ENCODE measurements at regions not wholly inside any gene's neighbourhood (a gene's known extent, or its start where the extent isn't known, plus 50 kb on each side); places are given as distances from the start of the nearest gene placed in this dataset.
"Not testable (repeated sequence)": the region's sequence is repeated elsewhere in the genome, so short reads cannot be mapped to it uniquely, and the experiment has no call there.

DNA sequence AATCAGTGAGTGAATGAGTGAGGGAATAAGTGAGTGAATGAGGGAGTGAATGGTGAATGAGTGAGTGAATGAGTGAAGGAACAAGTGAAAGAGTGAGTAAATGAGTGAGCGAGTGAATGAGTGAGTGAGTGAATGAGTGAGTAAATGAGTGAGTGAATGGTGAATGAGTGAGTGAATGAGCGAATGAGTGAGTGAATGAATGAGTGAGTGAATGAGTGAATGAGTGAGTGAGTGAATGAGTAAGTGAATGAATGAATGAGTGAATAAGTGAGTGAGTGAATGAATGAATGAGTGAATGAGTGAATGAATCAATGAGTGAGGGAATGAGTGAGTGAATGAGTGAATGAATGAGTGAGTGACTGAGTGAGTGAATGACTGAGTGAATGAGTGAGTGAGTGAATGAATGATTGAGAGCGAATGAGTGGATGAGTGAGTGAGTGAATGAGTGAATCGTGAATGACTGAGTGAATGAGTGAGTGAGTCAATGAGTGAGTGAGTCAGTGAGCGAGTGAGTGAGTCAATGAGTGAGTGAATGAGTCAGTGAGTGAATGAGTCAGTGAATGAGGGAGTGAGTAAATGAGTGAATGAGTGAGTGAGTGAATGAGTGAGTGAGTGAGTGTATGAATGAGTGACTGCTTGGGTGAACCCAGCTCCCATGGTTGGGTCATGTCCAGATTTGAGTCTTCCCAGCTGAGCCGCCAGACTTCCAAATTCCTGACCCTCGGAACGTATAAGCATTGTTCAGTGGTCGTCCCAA, 133.0 kb downstream of the NPIPB11 start:
- DNase-seq: not testable (repeated sequence)

DNA sequence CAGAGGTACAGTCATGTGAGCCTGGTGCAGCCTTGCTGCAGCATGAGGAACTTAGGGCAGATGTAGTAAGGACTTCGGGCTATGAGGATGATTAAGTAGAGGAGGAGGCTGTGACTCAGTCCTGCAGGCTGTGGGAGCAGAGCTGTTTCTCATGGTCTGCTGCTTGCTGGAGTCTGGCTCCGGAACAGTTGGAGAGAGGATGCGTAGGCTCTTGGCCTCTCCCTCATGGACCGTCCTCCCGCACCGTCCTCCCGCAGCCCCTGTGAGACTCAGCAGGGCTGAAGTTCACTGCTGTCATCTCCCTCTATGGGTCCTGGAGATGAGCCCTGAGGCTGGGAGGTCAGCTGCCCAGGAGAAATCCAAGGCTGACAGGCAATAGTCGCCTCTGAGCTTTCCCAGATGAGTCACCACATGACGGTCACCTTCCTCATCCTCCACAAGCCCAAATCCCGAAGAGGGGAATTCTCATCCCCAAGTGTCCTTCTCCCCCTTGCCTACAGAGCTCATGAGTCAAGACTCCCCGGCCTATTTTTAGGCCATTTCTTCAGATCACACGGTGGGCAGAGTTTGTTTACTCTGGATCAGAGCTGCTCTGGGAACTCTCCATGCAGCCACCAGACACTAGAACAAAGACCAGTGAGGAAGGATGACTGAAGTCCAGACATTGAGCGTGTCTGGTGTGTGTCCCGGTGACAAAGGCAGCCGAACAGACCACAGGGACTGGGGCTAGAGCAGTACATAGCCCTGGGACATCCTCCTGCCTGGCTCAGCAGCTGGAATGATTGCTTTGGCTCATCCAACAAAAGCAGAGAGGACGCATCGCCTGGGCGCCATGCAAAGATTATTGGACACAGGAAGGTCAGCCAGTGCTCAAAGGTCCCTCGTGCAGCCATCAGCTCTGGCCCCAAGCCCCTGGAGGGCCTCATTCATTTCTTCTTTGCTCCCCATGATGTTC, 134.5 kb downstream of the NPIPB11 start:
- not testable (repeated sequence) for DNase-seq

DNA sequence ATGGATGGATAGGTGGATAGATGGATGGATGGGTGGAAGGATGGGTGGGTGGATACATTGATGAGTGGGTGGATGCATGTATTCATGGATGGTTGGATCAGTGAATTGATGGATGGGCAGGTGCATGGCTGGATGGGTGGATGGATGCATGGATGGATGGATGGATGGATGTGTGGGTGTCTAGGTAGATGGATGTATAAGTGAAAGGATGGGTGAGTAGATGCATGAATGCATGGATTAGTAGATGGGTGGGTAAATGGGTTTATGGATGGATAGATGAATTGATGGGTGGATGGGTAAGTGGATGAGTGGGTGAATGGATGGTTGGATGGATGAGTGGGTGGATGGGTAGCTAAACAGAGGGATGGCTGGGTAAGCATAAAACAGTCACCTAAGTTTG, 135.6 kb downstream of the NPIPB11 start:
- not testable (repeated sequence) for DNase-seq

DNA sequence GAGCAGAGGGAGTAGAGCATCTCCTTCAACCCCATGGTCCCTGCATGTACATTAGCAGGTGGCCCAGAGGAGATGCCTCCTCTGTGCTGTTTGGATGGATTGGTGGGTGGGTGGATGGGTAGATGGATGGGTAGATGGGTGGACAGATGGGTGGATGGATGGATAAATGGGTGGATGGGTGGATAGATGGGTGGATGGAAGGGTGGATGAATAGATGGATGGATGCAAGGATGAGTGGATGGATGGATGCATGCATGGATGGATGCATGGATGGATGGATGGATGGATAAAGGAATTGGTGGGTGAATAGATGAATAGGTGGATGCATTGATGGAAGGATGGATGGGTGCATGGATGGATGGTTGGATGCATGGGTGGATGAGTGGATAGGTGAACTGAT, 136.5 kb downstream of the NPIPB11 start:
- DNase-seq: not testable (repeated sequence)

DNA sequence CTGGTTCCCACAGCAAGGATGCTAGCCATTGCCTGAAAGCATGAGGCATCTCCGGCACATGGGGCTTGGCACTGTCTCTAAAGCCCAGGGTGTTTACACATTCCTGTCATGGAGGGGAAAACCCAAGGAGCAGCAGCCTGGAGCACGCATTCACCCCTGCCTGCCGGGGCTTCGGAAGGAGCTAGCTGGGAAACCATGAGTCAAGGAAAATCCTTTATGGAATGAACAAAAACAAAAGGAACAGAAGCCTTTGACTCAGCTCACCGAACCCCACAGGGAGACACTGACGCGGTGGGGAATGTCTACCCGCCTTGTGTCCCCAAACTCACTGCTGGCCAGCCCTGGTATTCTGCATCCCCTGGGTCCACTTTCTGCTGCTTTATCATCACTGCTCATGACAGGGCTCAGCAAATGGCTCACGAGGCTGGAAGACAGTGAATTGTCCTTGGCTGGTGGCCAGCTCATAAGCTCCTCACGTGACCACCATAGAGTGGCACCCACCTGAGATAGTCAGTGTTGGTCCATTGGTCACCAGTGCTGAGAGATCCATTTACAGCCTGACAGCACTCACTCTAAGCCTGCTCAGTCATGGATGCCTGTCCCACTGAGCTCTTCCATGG, 137.2 kb downstream of the NPIPB11 start:
- not testable (repeated sequence) for DNase-seq

DNA sequence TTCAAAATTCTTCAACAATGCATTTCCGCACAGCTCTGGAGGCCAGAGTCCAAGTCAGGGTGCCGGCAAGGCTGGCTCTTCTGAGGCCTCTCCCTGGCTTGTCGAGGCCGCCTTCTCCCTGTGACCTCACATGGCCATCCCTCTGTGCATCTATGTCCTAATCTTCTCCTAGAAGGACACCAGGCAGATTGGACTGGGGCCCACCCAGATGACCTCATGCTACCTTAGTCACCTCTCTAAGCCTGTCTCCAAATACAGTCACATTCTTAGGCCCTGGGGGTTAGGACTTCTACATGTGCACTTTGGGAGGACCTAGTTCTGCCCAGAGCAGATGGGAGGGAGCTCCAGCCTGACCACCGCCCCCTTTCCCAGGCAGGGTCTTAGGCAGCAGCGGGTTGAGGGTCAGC, 137.7 kb downstream of the NPIPB11 start:
- DNase-seq: not testable (repeated sequence)

DNA sequence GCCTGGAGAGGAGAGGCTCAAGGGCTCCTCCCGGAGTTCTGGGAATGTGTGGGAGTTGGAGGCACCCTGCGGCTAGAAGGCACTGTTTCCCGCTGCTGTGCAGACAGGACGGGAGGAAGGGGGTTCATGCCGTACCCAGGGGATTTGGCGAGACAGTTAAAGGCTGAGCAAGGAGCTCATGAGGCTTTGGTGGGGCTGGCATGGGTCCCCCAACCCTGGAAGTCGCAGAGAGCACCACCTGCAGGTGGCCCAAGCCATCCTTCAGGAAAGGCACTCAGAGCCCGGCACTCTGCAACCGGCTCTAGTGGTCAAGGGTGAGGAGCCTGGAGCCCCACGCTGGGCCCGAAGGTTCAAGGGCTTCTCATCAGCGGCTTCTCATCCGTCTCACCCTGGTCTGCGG, 138.2 kb downstream of the NPIPB11 start:
- DNase-seq: not testable (repeated sequence)

DNA sequence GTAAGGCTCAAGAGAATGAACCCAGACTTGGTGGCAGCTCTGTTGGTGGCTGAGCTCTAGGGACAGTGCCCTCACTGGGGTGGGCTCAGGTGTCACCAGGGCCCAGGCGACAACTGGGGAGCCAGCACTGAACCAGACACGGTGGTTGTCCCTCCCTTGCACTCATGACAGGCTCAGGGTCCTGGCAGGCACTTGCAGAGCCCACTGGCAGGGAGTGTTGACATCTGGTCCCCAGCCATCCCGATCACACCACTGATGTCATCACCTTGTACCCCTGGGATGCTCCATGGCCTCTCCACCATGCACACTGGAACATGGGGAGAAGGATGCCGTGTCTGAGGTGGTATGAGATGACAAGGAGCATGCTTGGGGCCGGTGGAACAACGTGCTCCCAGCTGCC, 138.6 kb downstream of the NPIPB11 start:
- not testable (repeated sequence) for DNase-seq

DNA sequence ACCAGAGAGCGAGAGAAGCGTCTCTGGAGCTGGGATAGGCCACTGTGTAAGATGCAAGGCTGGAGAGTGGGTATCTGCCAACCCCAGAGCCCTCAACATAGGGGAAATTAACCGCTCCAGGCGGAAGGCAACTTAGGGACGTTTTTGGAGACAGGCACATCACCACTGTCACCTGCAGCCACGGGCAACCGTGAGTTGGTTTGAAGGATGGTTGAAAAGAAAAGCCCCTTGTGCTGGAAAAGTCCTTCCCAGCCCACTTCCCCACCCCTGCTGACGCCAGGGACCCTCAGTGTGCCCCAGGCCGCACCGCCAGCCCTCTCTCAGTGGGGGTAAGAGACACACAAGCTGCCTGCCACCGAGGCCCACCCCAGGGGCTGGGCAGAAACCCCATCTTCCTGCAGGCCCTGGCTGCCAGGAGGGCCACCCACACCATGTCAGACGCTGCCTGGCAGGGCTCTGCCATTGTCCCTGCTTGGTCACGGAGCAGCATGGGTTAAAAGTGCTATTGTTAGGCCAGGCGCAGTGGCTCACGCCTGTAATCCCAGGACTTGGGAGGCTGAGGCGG, 139.4 kb downstream of the NPIPB11 start:
- not testable (repeated sequence) for DNase-seq

DNA sequence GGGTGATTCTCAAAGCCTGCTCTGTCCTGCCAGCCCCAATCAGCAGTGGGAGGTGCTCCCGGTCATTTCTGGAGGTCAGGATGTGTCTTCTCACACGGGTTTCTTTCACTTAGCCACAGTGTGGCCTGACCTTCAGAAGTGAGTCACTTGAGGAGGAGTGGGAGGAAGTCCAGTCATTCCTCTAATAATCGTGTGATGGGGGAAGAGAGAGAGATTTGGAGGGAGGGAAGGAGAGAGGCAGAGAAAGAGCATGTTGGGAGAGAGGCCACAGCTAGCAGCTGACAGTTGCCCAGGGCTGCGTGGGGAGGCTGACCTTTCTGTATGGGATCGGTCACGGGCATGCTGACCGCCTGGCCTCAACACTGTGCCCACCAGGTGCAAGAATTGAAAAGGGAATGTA, 139.9 kb downstream of the NPIPB11 start:
- DNase-seq: not testable (repeated sequence)

DNA sequence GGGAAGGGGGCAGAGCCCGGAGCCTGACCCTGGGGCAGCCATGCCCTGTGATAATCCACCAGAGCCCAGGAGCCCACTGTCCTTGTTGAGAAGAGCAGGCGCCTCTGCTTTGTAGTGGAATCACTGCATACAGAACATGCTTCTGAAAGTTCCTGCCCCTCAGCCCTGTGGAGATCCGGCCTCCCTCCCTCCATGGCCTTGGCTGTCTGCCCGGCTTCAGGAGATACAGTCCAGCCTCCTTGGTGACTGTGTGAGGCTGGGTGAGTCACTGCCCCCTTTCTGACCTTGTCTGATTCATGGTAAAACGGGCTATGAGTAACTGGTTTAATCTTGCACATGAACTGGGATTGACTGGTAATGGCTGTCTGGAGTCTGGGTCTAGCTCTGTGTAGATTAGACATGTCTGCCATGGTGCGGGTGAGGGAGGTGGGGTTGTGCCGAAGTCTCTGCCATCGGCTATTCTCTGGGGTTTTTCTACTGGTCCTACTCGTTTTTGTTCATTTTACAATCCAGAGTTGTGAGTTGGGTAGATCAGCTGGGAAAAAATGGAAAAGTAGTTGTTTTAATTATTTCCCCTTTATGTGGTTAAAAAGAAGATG, 141.2 kb downstream of the NPIPB11 start:
- not testable (repeated sequence) for DNase-seq

DNA sequence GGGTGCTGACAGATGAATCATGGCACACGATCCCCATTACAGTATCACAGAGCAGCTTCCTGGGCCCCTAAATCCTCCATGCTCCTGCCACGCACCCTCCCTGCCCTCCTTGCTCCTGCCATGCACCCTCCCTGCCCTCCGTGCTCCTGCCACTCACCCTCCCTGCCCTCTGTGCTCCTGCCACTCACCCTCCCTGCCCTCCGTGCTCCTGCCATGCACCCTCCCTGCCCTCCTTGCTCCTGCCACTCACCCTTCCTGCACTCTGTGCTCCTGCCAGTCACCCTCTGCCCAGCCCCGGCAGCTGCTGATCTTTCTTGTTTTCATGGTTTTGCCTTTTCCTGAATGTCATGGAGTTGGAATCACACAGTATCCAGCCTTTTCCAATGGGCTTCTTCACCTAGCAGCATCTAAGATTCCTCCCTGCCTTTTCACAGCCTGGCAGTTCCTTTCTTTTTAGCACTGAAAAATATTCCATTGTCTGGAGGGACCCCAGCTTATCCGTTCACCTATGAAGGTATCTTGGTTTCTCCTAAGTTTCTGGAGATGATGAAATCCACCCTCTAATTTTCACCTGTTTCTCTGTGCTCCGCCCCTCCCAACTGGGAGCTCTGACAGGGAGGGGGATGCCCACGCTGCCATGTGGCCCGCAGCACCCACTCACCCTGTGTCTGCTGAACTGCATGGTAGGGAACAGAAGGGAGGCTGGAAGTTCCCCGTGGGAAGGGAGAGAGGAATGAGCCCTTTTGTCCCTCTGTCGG, 142.3 kb downstream of the NPIPB11 start:
- DNase-seq: not testable (repeated sequence)

DNA sequence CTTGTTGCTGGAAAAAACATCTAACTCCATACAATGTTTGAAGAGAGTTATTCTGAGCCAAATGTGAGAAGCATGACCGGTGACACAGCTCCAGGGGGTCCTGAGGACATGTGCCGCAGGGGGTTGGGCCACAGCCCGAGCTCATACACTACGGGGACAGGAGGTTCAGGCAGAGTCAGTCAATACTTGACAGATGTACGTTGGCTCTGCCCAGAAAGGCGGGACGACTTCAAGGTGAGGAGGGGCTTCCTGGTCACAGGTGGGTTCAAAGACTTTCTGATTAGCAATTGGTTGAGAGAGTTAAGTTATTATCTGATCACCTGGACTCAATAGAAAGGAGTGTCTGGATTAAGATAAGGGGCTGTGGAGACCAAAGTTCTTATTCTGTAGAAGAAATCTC, 143.8 kb downstream of the NPIPB11 start:
- not testable (repeated sequence) for DNase-seq

DNA sequence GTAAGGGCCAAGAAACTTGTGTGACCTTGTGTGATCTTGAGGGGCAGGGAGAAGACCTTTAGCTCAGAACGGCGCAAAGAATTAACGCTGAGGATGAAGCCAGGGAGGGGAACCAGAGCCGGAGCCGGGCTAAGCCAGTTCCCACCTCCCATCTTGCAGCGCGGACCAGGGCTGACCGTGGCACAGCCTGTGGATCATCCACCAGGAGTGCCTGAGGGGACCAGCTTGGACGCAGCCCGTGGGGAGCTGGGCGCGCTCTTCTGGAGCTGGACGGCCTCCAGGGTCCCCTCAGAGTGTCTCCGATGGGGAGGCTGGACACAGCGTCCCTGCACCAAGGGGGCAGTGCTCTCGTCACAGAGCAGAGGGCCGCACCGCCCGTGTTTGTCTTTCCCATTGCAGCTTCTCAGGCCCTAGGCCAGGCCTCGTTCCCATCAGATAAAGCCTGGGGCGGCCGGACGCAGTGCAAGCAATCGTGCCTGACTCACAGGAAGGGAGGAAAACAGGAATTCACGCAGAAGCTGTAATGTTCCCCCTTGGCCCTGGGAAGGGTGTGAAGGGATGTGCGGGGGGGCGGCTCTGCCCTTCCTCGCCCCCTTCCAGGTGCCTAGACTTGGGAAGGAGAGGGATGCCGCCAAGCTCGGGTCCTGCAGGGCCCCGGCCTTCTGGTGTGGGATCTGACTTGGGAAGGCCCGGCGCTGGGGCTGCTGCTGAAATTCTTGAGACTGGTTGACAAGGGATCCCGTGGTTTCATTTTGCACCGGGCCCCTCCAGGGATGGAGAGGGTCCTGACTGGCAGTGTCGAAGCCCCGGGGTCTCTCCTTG, 144.9 kb downstream of the NPIPB11 start:
- DNase-seq: not testable (repeated sequence)

DNA sequence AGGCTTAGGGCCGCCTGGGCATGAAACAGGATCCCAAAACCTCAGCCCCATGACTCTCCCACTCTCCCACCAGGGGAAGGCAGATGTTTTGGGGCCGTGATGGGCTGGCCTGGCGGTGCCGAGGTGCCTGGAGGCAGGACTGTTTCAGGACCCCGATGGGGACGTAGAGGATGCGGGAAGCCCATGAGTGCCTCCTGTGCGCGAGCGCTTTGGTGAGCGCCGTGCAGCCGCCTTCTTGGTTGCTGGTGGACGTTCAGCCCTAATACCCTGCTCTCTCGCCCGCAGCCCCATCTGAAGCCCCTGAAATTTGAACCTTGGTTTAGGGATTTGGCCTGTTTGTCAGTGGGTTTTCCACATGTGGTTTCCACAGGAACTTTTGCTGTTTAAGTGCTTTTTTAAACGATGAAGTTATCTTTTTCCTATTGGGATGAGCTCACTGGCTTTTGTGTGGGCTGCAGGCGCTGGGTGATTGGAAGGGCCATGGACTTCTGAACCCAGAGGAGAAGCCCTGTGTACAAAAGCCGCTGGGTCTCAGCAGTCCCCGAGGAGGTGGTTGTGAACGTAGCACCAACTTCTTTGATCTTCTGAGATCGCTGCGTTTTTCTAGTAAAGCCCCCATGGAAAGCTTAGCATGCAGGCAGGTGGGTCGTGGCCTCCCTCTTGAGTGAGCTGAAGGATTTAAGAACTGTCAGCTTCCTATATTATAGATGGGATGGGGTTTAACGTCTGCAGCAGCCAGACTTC, 145.7 kb downstream of the NPIPB11 start:
- not testable (repeated sequence) for DNase-seq

DNA sequence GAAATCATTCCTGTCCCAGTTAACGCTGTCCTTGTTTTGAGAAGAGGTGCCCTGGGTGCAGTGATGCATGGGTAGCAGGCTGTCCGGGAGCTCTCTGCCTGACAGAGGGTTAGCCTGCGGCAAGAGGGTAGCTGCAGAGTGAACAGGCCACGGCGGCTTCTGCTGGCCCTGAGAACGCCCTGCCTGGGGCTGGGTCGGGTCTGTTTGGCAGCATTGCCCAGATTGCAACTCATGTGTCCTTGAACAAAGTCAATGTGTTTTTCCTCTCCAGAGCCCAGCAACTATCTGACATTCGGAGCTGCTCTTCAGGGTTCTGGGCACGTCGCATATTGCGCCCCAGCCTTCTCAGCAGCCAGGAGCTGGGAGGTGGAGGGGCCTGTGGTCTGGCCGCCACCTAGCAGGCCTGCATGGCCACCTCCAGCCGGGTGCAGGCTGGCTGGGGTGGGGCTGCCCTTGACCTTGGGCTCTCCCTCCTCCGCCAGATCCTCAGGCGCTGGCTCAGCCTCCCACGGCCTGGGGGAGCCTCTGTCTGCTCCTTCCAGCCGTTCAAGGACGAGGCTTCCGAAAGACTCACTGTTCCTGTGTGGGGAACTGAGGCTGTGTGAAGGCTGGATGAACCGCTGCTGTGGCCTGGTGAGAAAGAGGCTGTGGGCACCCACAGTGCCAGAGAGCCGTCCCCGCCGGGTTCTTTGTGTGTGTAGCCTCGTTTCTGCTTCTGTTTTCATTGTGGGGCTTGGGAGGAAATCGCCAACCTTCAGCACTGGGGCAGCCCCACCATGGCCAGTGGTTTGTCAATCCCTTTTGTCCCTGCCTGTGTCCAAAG, 146.7 kb downstream of the NPIPB11 start:
- not testable (repeated sequence) for DNase-seq

DNA sequence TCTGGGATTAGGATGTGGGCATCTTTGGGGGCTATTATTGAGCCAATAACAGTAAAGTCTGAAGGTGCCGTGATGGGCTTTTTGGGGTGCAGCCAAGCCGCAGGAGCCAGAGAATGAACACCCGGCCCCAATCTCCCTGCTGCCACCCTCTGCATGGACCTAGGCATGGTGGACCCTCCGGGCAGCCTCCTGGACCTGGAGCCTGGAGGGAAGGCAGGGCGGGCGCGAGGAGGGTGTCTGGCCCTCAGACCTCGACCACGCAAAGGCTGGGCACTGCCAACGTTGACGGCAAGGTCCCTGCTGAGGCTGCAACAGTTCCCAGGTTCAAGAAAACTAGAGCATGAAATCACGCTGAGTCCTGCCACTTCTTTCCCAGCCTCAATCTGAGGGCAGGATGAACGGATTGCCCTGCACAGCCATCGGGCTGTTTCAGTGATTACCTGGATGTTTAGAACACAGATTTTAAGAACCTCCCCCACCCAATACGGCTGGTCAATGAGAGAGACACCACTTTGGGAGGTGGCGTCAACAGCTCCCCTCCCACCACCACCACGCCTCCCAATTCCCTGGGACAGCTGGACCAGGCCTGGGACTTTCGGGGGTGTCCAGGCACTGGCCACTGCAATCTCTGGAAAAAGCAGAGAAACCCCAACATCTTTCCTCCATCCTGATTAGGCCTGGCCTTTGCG, 147.4 kb downstream of the NPIPB11 start:
- not testable (repeated sequence) for DNase-seq

All from KG1 (cell line).